HUES48 (cell line): ENCODE measurements at regions not wholly inside any gene's neighbourhood (a gene's known extent, or its start where the extent isn't known, plus 50 kb on each side); places are given as distances from the start of the nearest gene placed in this dataset.
"Not testable (repeated sequence)": the region's sequence is repeated elsewhere in the genome, so short reads cannot be mapped to it uniquely, and the experiment has no call there.

Experiments
- H3K27ac ChIP-seq: one replicate; pipeline ENCODE4 v1.7.0; 2013; ENCODE audit warnings: low read depth, low read length, inconsistent platforms
- H3K27me3 ChIP-seq: 2 replicates; pipeline ENCODE4 v1.6.1; 2013; ENCODE audit warnings: mild to moderate bottlenecking, low read length; ENCODE audit not compliant: control insufficient read depth, insufficient read depth
- H3K36me3 ChIP-seq: 2 replicates; pipeline ENCODE4 v1.6.1; 2013; ENCODE audit warnings: low read length; ENCODE audit not compliant: control insufficient read depth, insufficient read depth
- H3K4me1 ChIP-seq: 2 replicates; pipeline ENCODE4 v1.6.1; 2013; ENCODE audit warnings: mild to moderate bottlenecking, low read length; ENCODE audit not compliant: control insufficient read depth, insufficient read depth
- H3K4me3 ChIP-seq: 2 replicates; pipeline ENCODE4 v1.5.1; 2013; ENCODE audit warnings: mild to moderate bottlenecking, low read depth, low read length
- H3K9ac ChIP-seq: 2 replicates; pipeline ENCODE4 v1.6.1; 2013; ENCODE audit warnings: mild to moderate bottlenecking, low read depth, low read length, moderate library complexity
- H3K9me3 ChIP-seq: 2 replicates; pipeline ENCODE4 v1.6.1; 2013; ENCODE audit warnings: low read length; ENCODE audit not compliant: control insufficient read depth, insufficient read depth

DNA sequence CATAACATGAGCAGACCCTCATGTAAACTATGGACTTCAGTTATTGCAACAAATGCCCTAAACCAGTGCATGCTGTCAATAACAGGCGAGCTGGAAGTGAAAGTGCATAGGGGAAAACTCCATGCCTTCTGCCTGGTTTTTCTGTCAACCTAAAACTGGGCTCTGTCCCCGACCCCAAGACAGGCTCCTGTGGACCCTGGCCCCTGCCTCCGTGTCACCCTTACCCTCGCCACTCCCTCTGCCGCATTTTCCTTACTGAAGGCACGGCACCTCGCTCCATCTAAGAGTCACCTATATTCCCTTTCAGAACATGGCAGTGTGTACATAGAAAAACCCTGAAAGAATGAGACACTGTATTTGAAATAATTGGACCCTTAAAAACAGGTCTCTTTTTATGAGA, 151.3 kb downstream of the SHANK2 start:
- Histone ChIP-seq H3K27ac (no peak overlapping the region), H3K9ac (no peak overlapping the region), H3K9me3 (no peaks in the 10 kb centered on the region), H3K27me3 (no peaks in the 10 kb centered on the region), H3K36me3 (peaks cover 9% of the 10 kb centered on the region), H3K4me1 (no peaks in the 10 kb centered on the region), H3K4me3 (no peak overlapping the region)

DNA sequence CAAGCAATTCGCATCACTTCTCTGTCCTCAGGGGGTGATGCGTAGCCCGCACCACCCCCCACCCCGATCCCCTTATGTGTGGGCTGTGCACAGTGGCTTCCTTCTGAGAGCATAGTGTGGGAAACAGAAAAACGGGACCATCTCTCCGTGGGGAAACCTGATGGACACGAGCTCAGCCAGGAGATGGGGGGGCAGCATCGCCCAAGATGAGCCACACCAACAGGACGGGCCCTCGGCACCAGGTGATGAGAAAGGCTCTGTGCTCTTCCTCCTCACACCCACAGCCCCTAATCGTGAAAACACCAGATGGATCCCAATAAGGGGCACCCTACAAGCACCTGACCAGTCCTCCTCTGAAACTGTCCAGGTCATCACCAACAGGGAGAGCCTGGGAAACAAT, 153.6 kb downstream of the SHANK2 start:
- no peak overlapping the region for H3K27ac ChIP-seq
- no peaks in the 10 kb centered on the region for H3K27me3 ChIP-seq
- H3K4me3 ChIP-seq: no peak overlapping the region
- no peaks in the 10 kb centered on the region for H3K9me3 ChIP-seq
- H3K36me3 ChIP-seq: peaks cover 19% of the 10 kb centered on the region
- H3K4me1 ChIP-seq: no peaks in the 10 kb centered on the region
- no peak overlapping the region for H3K9ac ChIP-seq

DNA sequence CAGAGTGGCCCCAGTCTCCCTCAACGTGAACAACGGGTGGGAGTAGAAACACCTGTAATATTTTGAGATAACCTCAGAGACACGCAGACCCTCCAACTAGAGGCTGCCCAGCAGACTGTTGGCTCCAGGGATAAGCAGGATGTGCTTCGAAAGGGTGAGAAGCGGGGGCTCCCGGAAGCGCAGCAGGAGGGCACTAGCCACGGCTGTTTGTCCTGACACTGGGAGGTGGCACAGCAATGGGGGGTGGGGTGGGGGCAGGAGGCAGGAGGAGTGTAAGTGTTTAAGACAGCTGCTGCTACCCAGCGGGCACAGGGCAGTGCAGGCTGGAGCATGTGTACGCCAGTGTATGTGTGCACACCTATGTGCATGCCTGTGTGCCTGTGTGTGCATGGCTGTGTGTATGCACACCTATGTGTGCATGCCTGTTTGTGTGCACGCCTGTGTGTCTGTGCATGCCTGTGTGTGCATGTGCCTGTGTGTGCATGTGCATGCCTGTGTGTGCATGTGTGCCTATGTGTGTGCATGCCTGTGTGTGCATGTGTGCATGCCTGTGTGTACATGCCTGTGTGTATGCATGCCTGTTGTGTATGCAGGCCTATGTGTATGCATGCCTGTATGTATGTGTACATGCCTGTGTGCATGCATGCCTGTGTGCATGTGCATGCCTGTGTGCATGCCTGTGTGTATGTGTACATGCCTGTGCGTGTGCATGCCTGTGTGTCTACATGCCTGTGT, 154.7 kb downstream of the SHANK2 start:
- H3K9ac ChIP-seq: no peak overlapping the region
- no peaks in the 10 kb centered on the region for H3K27me3 ChIP-seq
- no peak overlapping the region for H3K27ac ChIP-seq
- no peak overlapping the region for H3K4me3 ChIP-seq
- H3K9me3 ChIP-seq: no peaks in the 10 kb centered on the region
- H3K36me3 ChIP-seq: peaks cover 20% of the 10 kb centered on the region
- no peaks in the 10 kb centered on the region for H3K4me1 ChIP-seq

DNA sequence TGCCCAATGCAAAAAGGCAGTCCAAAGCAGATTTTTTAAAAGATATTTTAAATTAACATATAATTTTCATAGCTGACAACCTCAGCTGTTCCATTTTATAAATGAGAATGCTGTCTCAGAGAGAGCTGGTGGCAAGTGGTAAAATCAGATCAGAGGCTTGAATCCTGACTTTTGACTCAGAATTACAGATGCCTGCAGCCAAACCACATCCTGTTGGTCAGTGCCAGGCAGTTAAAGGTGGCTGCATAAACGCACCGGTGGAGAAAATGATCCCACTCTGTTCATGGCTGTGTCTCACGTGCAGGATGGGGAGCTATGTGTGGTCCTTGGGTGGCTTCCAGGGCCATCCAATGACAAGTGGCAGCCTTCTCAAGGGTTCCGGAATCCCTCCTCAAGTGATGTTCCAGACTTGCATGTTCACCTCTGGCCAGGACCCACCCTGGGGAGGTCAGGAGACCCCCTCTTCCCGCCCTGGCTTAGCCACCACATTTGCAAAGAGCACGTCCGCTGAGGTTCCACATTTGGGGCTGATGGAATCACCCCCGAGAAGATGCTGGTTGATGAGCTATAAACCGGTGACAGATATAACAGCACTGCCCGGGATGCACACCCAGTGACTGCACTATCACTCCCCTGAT, 155.5 kb downstream of the SHANK2 start:
- Histone ChIP-seq H3K9me3 (no peaks in the 10 kb centered on the region), H3K9ac (no peak overlapping the region), H3K4me3 (no peak overlapping the region), H3K27me3 (no peaks in the 10 kb centered on the region), H3K4me1 (no peaks in the 10 kb centered on the region), H3K36me3 (peaks cover 27% of the 10 kb centered on the region), H3K27ac (no peak overlapping the region)

DNA sequence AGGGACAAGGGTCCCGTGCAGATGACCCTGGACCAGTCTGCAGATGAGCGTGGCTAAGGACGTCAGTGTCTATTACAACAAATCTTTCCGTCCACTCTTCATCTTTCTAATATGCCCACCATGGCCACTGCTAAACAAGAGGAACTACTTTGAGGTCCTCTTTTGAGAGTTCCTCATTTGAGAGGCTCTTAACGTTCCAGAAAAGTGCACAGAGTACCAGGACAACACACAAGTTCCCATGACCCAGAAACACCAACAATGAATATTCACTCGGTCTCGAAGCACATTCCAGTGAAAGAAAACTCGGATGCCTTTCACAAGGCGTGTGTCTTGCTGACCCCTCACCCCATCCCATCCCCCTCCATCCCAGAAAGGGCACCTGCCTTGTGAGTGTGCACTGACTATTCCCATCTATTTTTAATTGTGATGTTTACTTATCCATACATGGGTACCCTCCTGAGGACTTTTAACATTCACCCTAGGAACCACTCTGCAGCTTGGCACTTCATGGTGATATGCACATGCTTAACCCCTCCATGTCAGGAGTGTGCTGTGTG, 157.0 kb downstream of the SHANK2 start:
- H3K36me3 ChIP-seq: peaks cover 40% of the 10 kb centered on the region
- no peak overlapping the region for H3K4me3 ChIP-seq
- H3K9me3 ChIP-seq: no peaks in the 10 kb centered on the region
- H3K4me1 ChIP-seq: no peaks in the 10 kb centered on the region
- H3K27me3 ChIP-seq: no peaks in the 10 kb centered on the region
- H3K27ac ChIP-seq: no peak overlapping the region
- H3K9ac ChIP-seq: no peak overlapping the region

DNA sequence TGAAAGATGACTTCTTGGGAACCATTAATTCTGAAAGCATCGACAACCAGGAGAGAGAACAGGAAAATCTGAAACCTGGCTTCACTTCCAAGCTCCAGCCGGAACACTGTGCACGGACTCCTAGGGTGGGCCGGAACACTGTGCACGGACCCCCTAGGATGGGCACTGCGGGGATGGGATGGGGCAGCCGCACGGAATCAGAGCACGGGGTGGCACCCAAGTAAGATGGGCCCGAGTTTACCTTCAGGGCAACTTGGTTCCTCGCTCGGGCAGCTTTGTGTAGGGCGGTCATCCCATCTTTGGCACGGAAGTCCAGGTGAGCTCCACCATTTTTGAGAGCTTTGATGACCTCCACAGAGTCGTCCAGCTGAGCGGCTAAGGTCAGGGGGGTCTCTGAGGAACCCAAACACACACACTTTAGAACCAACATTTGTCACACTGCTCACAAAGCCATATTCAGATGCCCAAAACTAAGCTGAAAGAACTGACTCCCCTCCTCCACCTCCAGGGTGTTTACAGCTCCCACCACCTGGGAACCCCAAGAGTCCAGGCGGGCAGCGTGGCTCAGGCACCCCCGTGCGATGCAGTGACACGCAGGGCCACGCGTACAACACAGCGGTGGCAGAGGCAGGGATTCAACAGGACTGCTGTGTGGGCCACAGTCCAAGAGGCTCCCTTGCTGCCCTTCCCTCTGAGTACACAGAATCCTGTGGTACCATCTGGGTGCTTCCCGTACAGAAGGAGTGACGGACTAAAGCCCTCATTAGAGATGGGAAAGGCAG, 157.9 kb downstream of the SHANK2 start:
- peaks cover 46% of the 10 kb centered on the region for H3K36me3 ChIP-seq
- H3K9ac ChIP-seq: no peak overlapping the region
- H3K4me1 ChIP-seq: no peaks in the 10 kb centered on the region
- no peak overlapping the region for H3K4me3 ChIP-seq
- no peak overlapping the region for H3K27ac ChIP-seq
- H3K27me3 ChIP-seq: no peaks in the 10 kb centered on the region
- no peaks in the 10 kb centered on the region for H3K9me3 ChIP-seq

DNA sequence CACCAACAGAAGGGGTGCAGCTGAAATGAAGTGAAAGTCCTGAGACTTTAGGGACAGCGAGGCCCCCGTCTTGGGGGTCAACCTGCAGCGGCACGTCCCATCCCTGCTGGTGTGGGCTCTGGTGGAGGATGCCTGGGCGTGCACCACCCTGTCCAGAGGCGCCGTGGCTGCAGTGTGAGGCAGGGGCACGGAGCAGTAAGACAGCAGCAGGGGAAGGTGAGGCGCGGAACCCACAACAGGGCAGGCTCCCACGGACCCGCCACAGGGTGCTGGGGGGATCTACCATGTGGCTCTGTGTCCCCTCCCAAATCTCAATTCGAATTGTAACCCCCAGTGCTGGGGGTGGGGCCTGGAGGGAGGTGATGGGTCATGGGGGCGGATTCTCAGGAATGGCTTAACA, 158.6 kb downstream of the SHANK2 start:
- no peak overlapping the region for H3K9ac ChIP-seq
- no peaks in the 10 kb centered on the region for H3K27me3 ChIP-seq
- H3K27ac ChIP-seq: no peak overlapping the region
- no peaks in the 10 kb centered on the region for H3K9me3 ChIP-seq
- no peak overlapping the region for H3K4me3 ChIP-seq
- H3K36me3 ChIP-seq: peaks cover 51% of the 10 kb centered on the region
- no peaks in the 10 kb centered on the region for H3K4me1 ChIP-seq

DNA sequence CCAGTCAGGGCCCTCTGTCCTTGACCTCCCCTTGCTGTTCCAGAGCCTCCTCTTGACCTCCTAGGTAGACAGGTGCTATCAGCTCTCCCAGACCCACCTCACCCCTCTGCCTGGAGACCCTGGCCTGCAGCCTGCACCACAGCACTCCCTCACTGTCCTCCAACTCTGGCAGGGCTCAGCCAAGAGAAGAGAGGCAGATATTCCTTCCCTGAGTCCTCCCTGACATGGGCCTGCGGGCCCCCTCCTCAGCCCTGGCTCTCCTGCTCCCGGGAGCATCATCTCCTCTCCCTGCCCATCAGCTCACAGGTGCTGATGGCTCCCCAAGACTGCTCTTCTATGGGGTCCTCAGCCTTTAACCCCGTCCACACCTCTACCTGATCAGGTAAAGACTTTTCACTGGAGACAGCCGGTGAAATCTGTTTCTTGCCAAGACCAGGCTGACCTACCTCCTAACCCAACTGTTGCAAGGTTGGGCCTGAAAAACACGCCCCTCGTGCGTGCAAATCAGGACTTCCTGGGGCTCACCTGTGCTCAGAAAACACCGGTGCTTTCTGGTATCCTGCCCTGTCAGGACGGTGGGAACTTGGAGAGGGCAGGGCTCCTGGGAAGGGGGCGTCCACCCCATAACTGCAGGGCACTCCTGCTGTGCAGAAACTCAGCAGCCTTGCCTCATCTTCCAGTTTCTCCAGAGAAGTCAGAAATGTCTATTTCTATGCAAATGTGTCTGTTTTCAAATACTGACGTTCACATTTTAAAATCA, 160.7 kb downstream of the SHANK2 start:
- Histone ChIP-seq H3K9ac (no peak overlapping the region), H3K36me3 (peaks cover 46% of the 10 kb centered on the region), H3K27ac (no peak overlapping the region), H3K4me3 (no peak overlapping the region), H3K4me1 (no peaks in the 10 kb centered on the region), H3K27me3 (no peaks in the 10 kb centered on the region), H3K9me3 (no peaks in the 10 kb centered on the region)

DNA sequence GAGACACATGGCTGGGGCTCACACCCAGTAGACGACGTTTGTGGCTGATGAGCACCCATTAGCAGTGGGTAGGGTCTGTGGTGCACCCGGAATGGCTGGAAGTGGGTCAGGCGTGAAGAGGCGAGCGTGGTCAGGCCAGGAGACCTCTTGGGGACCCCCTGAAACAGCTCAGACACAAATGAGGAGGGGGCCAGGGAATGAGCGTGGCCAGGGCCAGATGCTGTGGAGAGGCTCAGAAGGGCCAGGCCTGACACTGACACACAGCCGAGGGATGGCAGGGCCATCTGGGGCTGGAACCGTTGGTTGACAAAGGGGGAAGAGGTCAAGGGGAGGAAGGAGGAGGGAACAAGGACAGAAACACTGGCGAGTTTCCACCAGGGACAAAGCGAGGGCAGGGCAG, 162.8 kb downstream of the SHANK2 start:
- Histone ChIP-seq H3K4me3 (no peak overlapping the region), H3K9ac (no peak overlapping the region), H3K27me3 (no peaks in the 10 kb centered on the region), H3K4me1 (no peaks in the 10 kb centered on the region), H3K36me3 (peaks cover 42% of the 10 kb centered on the region), H3K9me3 (no peaks in the 10 kb centered on the region), H3K27ac (no peak overlapping the region)

DNA sequence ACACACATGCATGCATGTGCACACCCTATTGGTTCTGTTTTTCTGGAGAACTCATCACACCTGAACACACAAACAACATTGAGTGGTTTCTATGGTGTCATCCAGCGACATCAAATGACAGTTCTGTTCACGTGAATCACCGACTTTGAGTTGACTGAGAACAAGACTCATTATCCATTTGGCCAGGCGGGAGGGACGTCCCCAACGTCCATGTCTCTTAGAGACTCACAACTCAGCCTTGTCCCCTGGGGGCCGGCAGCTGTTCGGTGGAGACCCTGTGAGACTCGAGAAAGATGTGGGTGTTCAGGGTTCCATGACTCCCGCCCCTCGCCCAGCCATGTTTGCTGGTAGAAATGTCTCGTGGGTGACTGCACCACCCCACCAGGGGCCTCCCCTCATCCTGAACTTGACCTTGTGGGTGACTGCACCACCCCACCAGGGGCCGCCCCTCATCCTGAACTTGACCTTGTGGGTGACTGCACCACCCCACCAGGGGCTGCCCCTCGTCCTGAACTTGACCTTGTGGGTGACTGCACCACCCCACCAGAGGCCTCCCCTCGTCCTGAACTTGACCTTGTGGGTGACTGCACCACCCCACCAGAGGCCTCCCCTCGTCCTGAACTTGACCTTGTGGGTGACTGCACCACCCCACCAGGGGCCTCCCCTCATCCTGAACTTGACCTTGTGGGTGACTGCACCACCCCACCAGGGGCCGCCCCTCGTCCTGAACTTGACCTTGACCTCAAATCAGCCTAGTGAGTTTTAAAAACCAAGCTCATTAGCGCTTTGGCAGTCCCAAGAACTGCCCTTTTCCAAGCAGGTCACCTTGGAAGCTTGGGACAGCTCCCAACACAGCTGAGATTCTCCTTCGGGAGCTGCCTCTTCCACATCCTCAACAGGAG, 163.8 kb downstream of the SHANK2 start:
- not testable (repeated sequence) for H3K9me3 ChIP-seq, H3K27ac ChIP-seq, H3K4me1 ChIP-seq, H3K4me3 ChIP-seq, H3K27me3 ChIP-seq, H3K9ac ChIP-seq
- H3K36me3 ChIP-seq: peaks cover 36% of the 10 kb centered on the region
